ENCODE measurements at regions not wholly inside any gene's neighbourhood (a gene's known extent, or its start where the extent isn't known, plus 50 kb on each side); places are given as distances from the start of the nearest gene placed in this dataset.

DNA sequence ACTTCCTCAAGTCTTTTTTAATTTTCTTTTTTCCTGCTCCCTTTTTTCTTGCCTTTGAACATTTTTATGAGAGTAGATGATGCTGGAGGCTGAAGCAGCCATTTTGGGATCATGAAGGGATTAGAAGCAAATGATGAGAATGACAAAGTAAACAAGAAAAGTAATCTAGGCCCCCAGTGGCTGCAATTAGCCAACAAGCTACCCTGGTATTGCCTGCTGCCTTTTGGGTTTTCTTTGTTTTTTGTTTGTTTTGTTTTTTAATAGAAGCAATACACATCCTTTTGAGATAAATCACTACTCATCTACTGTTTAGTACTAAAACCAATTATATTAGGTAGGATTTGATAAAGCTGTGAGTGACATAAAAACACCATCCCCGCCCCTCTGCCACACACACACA, 280.7 kb upstream of the ADGRL2 start:
- no peak for TF ChIP-seq FOXM1 (IDR thresholded peaks at IDR 0.05; ENCODE audit: borderline replicate concordance, low read depth)
- TF ChIP-seq, protein P1, sequence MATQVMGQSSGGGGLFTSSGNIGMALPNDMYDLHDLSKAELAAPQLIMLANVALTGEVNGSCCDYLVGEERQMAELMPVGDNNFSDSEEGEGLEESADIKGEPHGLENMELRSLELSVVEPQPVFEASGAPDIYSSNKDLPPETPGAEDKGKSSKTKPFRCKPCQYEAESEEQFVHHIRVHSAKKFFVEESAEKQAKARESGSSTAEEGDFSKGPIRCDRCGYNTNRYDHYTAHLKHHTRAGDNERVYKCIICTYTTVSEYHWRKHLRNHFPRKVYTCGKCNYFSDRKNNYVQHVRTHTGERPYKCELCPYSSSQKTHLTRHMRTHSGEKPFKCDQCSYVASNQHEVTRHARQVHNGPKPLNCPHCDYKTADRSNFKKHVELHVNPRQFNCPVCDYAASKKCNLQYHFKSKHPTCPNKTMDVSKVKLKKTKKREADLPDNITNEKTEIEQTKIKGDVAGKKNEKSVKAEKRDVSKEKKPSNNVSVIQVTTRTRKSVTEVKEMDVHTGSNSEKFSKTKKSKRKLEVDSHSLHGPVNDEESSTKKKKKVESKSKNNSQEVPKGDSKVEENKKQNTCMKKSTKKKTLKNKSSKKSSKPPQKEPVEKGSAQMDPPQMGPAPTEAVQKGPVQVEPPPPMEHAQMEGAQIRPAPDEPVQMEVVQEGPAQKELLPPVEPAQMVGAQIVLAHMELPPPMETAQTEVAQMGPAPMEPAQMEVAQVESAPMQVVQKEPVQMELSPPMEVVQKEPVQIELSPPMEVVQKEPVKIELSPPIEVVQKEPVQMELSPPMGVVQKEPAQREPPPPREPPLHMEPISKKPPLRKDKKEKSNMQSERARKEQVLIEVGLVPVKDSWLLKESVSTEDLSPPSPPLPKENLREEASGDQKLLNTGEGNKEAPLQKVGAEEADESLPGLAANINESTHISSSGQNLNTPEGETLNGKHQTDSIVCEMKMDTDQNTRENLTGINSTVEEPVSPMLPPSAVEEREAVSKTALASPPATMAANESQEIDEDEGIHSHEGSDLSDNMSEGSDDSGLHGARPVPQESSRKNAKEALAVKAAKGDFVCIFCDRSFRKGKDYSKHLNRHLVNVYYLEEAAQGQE (IDR thresholded peaks at IDR 0.05; ENCODE audit: low read depth) = no peak
- TF ChIP-seq NFIC (IDR thresholded peaks at IDR 0.05) = no peak
- TF ChIP-seq RAD21 (IDR thresholded peaks at IDR 0.05; ENCODE audit: low read depth) = no peak
- TF ChIP-seq, protein P2, sequence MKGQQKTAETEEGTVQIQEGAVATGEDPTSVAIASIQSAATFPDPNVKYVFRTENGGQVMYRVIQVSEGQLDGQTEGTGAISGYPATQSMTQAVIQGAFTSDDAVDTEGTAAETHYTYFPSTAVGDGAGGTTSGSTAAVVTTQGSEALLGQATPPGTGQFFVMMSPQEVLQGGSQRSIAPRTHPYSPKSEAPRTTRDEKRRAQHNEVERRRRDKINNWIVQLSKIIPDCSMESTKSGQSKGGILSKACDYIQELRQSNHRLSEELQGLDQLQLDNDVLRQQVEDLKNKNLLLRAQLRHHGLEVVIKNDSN (IDR thresholded peaks at IDR 0.05) = no peak
- no peak for TF ChIP-seq EP300 (IDR thresholded peaks at IDR 0.05; ENCODE audit: borderline replicate concordance)
- no peak for TF ChIP-seq CREB1 (IDR thresholded peaks at IDR 0.05; ENCODE audit: low read depth)
- no peak for TF ChIP-seq TAF1 (IDR thresholded peaks at IDR 0.05; ENCODE audit: low read depth)
- no peak for TF ChIP-seq TCF12 (IDR thresholded peaks at IDR 0.05; ENCODE audit: low read depth)
- TF ChIP-seq ZBTB7A (IDR thresholded peaks at IDR 0.05; ENCODE audit: low read depth) = no peak
- TF ChIP-seq CEBPB (IDR thresholded peaks at IDR 0.05) = no peak
- no peak for TF ChIP-seq YY1 (IDR thresholded peaks at IDR 0.05; ENCODE audit: low read depth)
- TF ChIP-seq TEAD4 (IDR thresholded peaks at IDR 0.05) = no peak
- TF ChIP-seq EGR1 (IDR thresholded peaks at IDR 0.05) = no peak
